ENCODE measurements at regions not wholly inside any gene's neighbourhood (a gene's known extent, or its start where the extent isn't known, plus 50 kb on each side); places are given as distances from the start of the nearest gene placed in this dataset.

- no peak for TF ChIP-seq EZH2 (IDR thresholded peaks at IDR 0.05; ENCODE audit: insufficient read depth, low read length)
- no peak for TF ChIP-seq CTCF (IDR thresholded peaks at IDR 0.05; ENCODE audit: insufficient read depth, low read depth, low read length)
These were observed 86.5 kb downstream of the ADRA2C start for GRCh38 chr4:3852711-3853110.
